ENCODE measurements at regions not wholly inside any gene's neighbourhood (a gene's known extent, or its start where the extent isn't known, plus 50 kb on each side); places are given as distances from the start of the nearest gene placed in this dataset.
"Not testable (repeated sequence)": the region's sequence is repeated elsewhere in the genome, so short reads cannot be mapped to it uniquely, and the experiment has no call there.

- not testable (repeated sequence) for TF ChIP-seq CTCF (IDR thresholded peaks at IDR 0.05; ENCODE audit: extremely low read depth in 1 of 2, insufficient read depth in 1 of 2, low read depth in 1 of 2, low read length in 2 of 2); EZH2 (IDR thresholded peaks at IDR 0.05; ENCODE audit: borderline replicate concordance, low read depth, low read length, severe bottlenecking); JUN (IDR thresholded peaks at IDR 0.05; ENCODE audit: borderline replicate concordance, insufficient read depth, insufficient read length, low read depth); POLR2A (IDR thresholded peaks at IDR 0.05; ENCODE audit: low read depth, low read length); POLR2AphosphoS5 (IDR thresholded peaks at IDR 0.05; ENCODE audit: insufficient read depth, low read depth, low read length); MAX (IDR thresholded peaks at IDR 0.05; ENCODE audit: insufficient read depth, insufficient read length); MYC (IDR thresholded peaks at IDR 0.05; ENCODE audit: low read depth, low read length); FOS (IDR thresholded peaks at IDR 0.05; ENCODE audit: borderline replicate concordance, insufficient read depth, low read length); GATA2 (IDR thresholded peaks at IDR 0.05; ENCODE audit: insufficient read depth, insufficient read length, low read depth, low read length)
These were observed 82.3 kb downstream of the LIMS3 start for GRCh38 chr2:109980754-109981153.
